ENCODE measurements at regions not wholly inside any gene's neighbourhood (a gene's known extent, or its start where the extent isn't known, plus 50 kb on each side); places are given as distances from the start of the nearest gene placed in this dataset.

DNA sequence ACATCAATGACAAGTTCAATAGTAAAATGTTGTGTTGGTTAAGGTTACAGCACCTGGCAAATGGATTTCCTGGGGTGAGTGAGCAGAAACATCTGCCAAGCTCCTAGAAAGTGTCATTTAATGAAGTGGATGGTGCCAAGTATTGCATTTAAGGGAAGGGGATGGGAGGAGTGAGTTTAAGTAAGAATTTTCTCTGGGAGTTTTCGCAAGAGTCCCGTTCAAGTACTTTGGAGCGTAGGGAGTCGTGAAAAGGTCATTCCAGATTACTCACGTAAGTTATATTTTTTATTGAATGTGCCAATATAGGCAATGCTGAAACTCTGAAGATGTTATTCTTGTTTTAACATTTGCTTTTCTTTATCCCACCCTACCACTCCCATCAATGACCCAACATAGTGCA, 117.4 kb upstream of the RAB3GAP2 start:
- Histone ChIP-seq H3K27ac (ENCODE audit: extremely low read depth, low read depth, low read length) (no peak overlapping the region), H3K9me3 (replicated peaks; ENCODE audit: control insufficient read depth, insufficient read depth, low read depth, low read length) (no peaks in the 10 kb centered on the region), H3K27me3 (ENCODE audit: control insufficient read depth in 2 of 2, insufficient read depth in 2 of 2, low read length in 2 of 2) (no peaks in the 10 kb centered on the region), H3K36me3 (ENCODE audit: control insufficient read depth, insufficient read depth, low read length) (no peaks in the 10 kb centered on the region), H2AFZ (ENCODE audit: low read depth, low read length) (no peak overlapping the region), H4K20me1 (replicated peaks; ENCODE audit: control insufficient read depth, insufficient read depth, low read length) (no peaks in the 10 kb centered on the region), H3K9ac (ENCODE audit: insufficient read depth in 1 of 2, low read depth in 2 of 2, low read length in 2 of 2) (no peak overlapping the region), H3K4me3 (no peak overlapping the region), H3K79me2 (ENCODE audit: control insufficient read depth, insufficient read depth, low read length) (no peaks in the 10 kb centered on the region), H3K9me1 (ENCODE audit: control insufficient read depth, insufficient read depth, low read length) (no peaks in the 10 kb centered on the region), H3K4me1 (replicated peaks in 1 of 2; ENCODE audit: control insufficient read depth in 2 of 2, insufficient read depth in 2 of 2, low read length in 2 of 2) (no peaks in the 10 kb centered on the region), H3K4me2 (ENCODE audit: insufficient read depth, low read length) (no peak overlapping the region)
- no peak for TF ChIP-seq BHLHE40 (IDR thresholded peaks at IDR 0.05; ENCODE audit: low read length)
- no peak for TF ChIP-seq CHD4 (IDR thresholded peaks at IDR 0.05; ENCODE audit: insufficient read depth, insufficient replicate concordance, low read depth, low read length, poor library complexity, severe bottlenecking)
- no peak for TF ChIP-seq TOE1 (IDR thresholded peaks at IDR 0.05; ENCODE audit: borderline replicate concordance)
- no peak for TF ChIP-seq TOE1 (CRISPR knock-in tag; IDR thresholded peaks at IDR 0.05; ENCODE audit: borderline replicate concordance, low read depth)
- no peak for TF ChIP-seq PURB (CRISPR knock-in tag; IDR thresholded peaks at IDR 0.05; ENCODE audit: low read depth)
- TF ChIP-seq ARID4B (CRISPR knock-in tag; IDR thresholded peaks at IDR 0.05), result no peak
- TF ChIP-seq, protein P1, sequence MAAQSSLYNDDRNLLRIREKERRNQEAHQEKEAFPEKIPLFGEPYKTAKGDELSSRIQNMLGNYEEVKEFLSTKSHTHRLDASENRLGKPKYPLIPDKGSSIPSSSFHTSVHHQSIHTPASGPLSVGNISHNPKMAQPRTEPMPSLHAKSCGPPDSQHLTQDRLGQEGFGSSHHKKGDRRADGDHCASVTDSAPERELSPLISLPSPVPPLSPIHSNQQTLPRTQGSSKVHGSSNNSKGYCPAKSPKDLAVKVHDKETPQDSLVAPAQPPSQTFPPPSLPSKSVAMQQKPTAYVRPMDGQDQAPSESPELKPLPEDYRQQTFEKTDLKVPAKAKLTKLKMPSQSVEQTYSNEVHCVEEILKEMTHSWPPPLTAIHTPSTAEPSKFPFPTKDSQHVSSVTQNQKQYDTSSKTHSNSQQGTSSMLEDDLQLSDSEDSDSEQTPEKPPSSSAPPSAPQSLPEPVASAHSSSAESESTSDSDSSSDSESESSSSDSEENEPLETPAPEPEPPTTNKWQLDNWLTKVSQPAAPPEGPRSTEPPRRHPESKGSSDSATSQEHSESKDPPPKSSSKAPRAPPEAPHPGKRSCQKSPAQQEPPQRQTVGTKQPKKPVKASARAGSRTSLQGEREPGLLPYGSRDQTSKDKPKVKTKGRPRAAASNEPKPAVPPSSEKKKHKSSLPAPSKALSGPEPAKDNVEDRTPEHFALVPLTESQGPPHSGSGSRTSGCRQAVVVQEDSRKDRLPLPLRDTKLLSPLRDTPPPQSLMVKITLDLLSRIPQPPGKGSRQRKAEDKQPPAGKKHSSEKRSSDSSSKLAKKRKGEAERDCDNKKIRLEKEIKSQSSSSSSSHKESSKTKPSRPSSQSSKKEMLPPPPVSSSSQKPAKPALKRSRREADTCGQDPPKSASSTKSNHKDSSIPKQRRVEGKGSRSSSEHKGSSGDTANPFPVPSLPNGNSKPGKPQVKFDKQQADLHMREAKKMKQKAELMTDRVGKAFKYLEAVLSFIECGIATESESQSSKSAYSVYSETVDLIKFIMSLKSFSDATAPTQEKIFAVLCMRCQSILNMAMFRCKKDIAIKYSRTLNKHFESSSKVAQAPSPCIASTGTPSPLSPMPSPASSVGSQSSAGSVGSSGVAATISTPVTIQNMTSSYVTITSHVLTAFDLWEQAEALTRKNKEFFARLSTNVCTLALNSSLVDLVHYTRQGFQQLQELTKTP (IDR thresholded peaks at IDR 0.05; ENCODE audit: low read depth in 1 of 2, partially characterized antibody in 2 of 2), result no peak
- no peak for TF ChIP-seq SMARCC2 (IDR thresholded peaks at IDR 0.05; ENCODE audit: low read depth)
- TF ChIP-seq SRSF9 (IDR thresholded peaks at IDR 0.05; ENCODE audit: borderline replicate concordance, low read depth, low read length), result no peak
- TF ChIP-seq ZNF253 (CRISPR knock-in tag; conservative IDR thresholded peaks at IDR 0.05), result no peak
- no peak for TF ChIP-seq RFX1 (IDR thresholded peaks at IDR 0.05)
- ChIA-PET CTCF (ENCODE audit: low intra/inter-chr PET ratio) (no interaction called here), POLR2A (no interaction called here)
- in situ Hi-C loops (cut with MboI) (no loop called here), intact Hi-C loops (cut with micrococcal nuclease) (no loop called here)
- DNase-seq (ENCODE audit: extremely low read depth in 1 of 4, low spot score in 3 of 4) (no peak), FAIRE-seq (no peak), ATAC-seq (no peak)
- BruUV-seq (replicated peaks), result no TSS peak
- WGBS (ENCODE audit: insufficient coverage, low coverage, missing lambda C conversion rate), result 0% methylated on average over 5 of the region's 5 CpGs

Measured in K562 (cell line).